ENCODE measurements at regions not wholly inside any gene's neighbourhood (a gene's known extent, or its start where the extent isn't known, plus 50 kb on each side); places are given as distances from the start of the nearest gene placed in this dataset.
A peak's percentile ranks its signal among the peaks of the same experiment; 100 is the strongest.

GRCh38 chrX:69109706-69110105 lies 55.5 kb downstream of the PJA1 start:
- peak overlapping the region; percentile 34; the same call in 1 of the 2 replicates for H4K91ac ChIP-seq (ENCODE audit: insufficient read depth, low read depth, low read length)
- peaks cover 6% of the 10 kb centered on the region; the same call in 1 of the 2 replicates for H3K4me1 ChIP-seq (ENCODE audit: control insufficient read depth, insufficient read depth, low read length)
- H2AK5ac ChIP-seq (ENCODE audit: low read depth, low read length): no peak overlapping the region
- no peak overlapping the region for H2BK120ac ChIP-seq (ENCODE audit: low read depth, low read length)
- DNase-seq (peak; percentile 73), ATAC-seq (ENCODE audit: low read depth) (peak; percentile 81)
- TF ChIP-seq FOS (IDR thresholded peaks at IDR 0.05; ENCODE audit: low read depth, low read length) (peak; percentile 41; the same call in 1 of the 2 replicates), RCOR1 (IDR thresholded peaks at IDR 0.05; ENCODE audit: insufficient replicate concordance, low read length) (no peak)
- H3K4me3 ChIP-seq (ENCODE audit: insufficient read depth, low read depth, low read length): no peak overlapping the region
- no peaks in the 10 kb centered on the region for H3K9me3 ChIP-seq (ENCODE audit: control insufficient read depth, insufficient read depth, low read length)
- no peak overlapping the region for H3K18ac ChIP-seq (ENCODE audit: low read depth, low read length)
- H3K79me1 ChIP-seq (ENCODE audit: low read depth in 1 of 2, low read length in 2 of 2): no peaks in the 10 kb centered on the region
- H3K14ac ChIP-seq (replicated peaks; ENCODE audit: low read depth, low read length): no peak overlapping the region
- POLR2A ChIA-PET (ENCODE audit: unreplicated experiment): no interaction called here
- peak overlapping the region; percentile 20; the same call in 1 of the 2 replicates for H3K4ac ChIP-seq (ENCODE audit: low read depth, low read length)
- intact Hi-C loops (cut with micrococcal nuclease) (no loop called here), in situ Hi-C loops (cut with MboI; ENCODE audit: low sequenced_read_pairs) (no loop called here), dilution Hi-C loops (cut with HindIII; ENCODE audit: low sequenced_read_pairs, unreplicated experiment) (no loop called here)
- peak overlapping the region; percentile 58 for H2AK9ac ChIP-seq (replicated peaks; ENCODE audit: low read depth, low read length, poor library complexity)
- H2BK15ac ChIP-seq (ENCODE audit: low read depth, low read length): 0 out of 3 replicates have a peak overlapping the region, but pooled peaks have one; percentile 33
- H3K27ac ChIP-seq (ENCODE audit: insufficient read depth, low read length): no peak overlapping the region
- no peaks in the 10 kb centered on the region for H3K36me3 ChIP-seq (ENCODE audit: control insufficient read depth, insufficient read depth, low read length)
- H3K4me2 ChIP-seq (ENCODE audit: low read depth, low read length): no peak overlapping the region
- peaks cover 19% of the 10 kb centered on the region for H3K27me3 ChIP-seq (ENCODE audit: control insufficient read depth, insufficient read depth, low read length)
- no TSS peak for BruUV-seq (replicated peaks)
- no peak overlapping the region for H4K5ac ChIP-seq (ENCODE audit: low read depth, low read length)
- no peak overlapping the region for H2BK20ac ChIP-seq (ENCODE audit: low read depth, low read length)
- 0 out of 2 replicates have a peak, but pooled peaks cover 5% of the 10 kb centered on the region for H4K20me1 ChIP-seq (ENCODE audit: insufficient read depth, low read length)
- no peak overlapping the region for H3K23ac ChIP-seq (ENCODE audit: low read depth, low read length)
- no peak overlapping the region for H3K56ac ChIP-seq (ENCODE audit: extremely low read depth, insufficient read depth, low read length)
- no peak overlapping the region for H3K9ac ChIP-seq (ENCODE audit: low read depth, low read length)
- no peak overlapping the region for H4K8ac ChIP-seq (ENCODE audit: low read depth in 2 of 2, low read length in 2 of 2)
- H2AFZ ChIP-seq (replicated peaks; ENCODE audit: low read length, poor library complexity): no peak overlapping the region
- no peak overlapping the region for H2BK5ac ChIP-seq (ENCODE audit: low read depth, low read length, poor library complexity, severe bottlenecking)
- 27% methylated on average over 3 of the region's 5 CpGs; no CpG with 5 or more reads in 1 of the 2 experiments for WGBS, 2 experiments (ENCODE audit: extremely low coverage in 2 of 2, insufficient read length in 1 of 2)
- CTCF ChIA-PET: interaction anchor here (0.5 to 1.1 kb wide), 2 partner anchors 282 to 928 kb away, joined by 3 to 4 read pairs; no protein-coding TSS in a partner anchor
- H3K9me1 ChIP-seq (ENCODE audit: insufficient read depth, low read length): no peaks in the 10 kb centered on the region

Data from IMR-90 (cell line).